NCI-H1092 (cell line): ENCODE measurements at regions not wholly inside any gene's neighbourhood (a gene's known extent, or its start where the extent isn't known, plus 50 kb on each side); places are given as distances from the start of the nearest gene placed in this dataset.
"Not testable (repeated sequence)": the region's sequence is repeated elsewhere in the genome, so short reads cannot be mapped to it uniquely, and the experiment has no call there.

ENCODE experiments used
- DNase-seq: peaks from one replicate; lab custom pipeline; 2025; lab: John Stamatoyannopoulos, UW

GRCh38 chrX:8105531-8105930, 65.5 kb downstream of the VCX2 start:
- DNase-seq: no peak

DNA sequence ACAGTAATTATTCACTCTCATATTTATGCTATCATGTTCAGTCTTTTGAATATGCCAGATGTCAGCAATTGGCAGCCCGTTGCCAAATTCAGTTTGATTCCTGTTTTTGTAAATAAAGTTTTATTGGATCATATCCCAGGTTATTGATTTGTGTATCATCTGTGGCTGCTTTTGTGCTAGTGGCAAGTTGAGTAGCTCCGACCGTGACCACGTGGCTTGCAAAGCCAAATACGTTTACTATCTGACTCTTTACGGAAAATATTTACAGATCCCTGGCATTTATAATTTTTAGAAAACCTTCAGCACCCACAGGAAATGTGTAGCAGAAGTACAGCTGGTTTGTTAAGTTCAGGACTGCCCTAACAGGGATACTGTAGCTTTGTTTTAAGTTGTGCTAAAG, 67.4 kb downstream of the VCX2 start:
- DNase-seq: peak; percentile 5

DNA sequence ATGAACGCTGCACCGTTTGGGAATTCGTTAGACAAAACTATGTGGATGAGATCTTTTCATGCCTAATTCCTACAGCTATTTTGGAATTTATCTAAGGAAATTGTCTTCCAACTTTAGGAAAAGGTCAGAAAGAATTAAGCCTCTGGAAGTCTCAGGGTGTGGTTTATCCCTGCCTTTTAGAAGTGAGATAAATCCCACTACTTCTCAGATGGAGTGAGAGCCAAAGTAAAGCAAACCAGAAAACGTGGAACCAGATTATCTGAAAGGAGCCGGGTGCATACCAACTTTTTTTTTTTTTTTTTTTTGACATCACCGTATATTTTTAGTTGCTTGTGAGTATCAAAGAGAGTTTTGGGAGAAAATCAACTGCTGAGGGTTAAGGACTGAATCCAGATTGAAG, 79.6 kb downstream of the VCX2 start:
- DNase-seq: no peak

DNA sequence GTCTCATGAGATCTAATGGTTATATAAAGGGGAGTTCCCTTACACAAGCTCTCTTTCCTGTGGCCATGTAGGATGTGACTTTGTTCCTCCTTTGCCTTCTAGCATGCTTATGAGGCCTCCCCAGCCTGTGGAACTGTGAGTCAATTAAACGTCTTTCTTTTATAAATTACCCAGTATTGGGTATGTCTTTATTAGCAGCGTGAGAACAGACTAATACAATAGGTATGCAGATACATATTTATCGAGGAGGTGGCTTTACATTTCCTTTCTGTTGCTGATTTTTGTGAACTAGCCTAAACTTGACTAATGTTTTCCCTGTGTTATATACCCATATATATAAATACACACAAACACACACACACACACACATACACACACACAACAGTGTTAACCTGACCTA, 80.2 kb downstream of the VCX2 start:
- no peak for DNase-seq

GRCh38 chrX:8090482-8090881, 80.6 kb downstream of the VCX2 start:
- no peak for DNase-seq

DNA sequence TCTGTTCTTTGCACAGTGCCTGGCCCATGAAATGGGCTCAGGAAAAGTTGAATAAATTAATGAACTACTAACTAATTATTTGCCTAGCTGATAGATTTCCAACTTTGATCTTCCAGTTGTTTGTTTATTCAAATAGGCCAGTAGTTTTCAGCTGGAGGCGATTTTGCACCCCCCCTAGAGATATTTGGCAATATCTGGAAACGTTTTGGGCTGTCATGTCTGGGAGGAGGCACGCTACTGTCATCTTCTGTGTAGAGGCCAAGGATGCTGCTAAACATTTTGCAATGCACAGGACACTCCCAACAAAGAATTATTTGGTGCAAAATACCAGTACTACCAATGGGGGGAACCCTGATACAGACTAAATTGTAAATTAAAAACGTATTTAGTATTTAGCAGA, 81.9 kb downstream of the VCX2 start:
- DNase-seq: no peak

DNA sequence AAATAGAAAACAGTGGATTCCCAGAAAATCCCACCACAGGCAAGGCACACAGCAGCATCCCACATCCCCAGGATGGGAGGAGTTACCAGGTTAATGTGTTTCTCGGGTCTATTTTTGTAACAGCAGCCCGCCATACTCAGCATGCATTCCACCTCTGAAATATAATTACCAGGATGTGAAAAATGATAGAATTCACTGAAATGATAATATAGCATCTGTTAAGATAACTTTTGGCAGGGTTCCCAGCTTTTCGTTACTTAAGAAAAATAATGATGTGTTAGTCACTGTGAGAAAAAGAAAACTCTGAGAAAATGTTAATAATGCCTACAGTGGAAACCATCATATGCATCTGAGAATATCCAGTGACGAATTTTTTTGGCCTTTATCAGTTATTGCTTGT, 87.1 kb downstream of the VCX2 start:
- no peak for DNase-seq

- DNase-seq: no peak
Observed at GRCh38 chrX:8083286-8083685, 87.8 kb downstream of the VCX2 start.

- no peak for DNase-seq
Observed at GRCh38 chrX:8075636-8076035, 95.4 kb downstream of the VCX2 start.

DNA sequence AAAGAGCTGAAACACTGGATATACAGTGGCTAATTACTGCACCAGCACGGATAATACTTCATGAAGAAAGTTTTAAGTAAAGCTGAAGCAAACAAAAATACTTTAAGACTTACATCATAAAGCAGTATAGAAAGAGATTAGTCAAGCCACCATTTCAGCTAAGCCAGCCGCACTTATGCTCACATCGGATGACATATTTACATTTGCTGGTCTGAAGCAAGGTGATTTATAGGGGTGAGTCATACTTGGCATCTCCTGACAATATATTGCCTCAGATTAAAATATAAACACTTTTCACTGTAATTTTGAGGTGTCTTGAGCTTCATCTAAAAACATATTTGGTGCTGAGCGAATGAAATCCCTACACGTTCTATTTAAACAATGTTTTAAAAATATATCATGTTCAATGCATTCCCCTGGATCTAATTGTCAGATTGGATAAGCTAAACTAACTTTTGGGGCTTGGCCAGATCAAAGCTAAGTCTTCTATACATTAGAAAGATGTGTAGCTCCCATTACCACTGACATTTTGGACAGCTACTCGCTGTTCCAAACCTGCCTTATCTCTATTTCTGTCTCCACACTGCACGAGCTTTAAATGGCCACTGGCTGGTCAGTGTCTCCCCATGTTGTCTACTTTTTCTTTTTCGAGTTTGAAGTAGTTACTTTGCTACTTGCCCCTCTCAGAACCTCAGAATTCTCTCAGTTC, 103.2 kb downstream of the VCX2 start:
- no peak for DNase-seq

- no peak for DNase-seq
Observed at GRCh38 chrX:8052909-8053308, 118.2 kb downstream of the VCX2 start.

- peak; percentile 62 for DNase-seq
Observed at GRCh38 chrX:8049827-8050226, 121.2 kb downstream of the VCX2 start.

GRCh38 chrX:8048466-8048865, 121.3 kb upstream of the PNPLA4 start:
- no peak for DNase-seq

- no peak for DNase-seq
Observed at GRCh38 chrX:8044947-8045346, 117.7 kb upstream of the PNPLA4 start.

DNA sequence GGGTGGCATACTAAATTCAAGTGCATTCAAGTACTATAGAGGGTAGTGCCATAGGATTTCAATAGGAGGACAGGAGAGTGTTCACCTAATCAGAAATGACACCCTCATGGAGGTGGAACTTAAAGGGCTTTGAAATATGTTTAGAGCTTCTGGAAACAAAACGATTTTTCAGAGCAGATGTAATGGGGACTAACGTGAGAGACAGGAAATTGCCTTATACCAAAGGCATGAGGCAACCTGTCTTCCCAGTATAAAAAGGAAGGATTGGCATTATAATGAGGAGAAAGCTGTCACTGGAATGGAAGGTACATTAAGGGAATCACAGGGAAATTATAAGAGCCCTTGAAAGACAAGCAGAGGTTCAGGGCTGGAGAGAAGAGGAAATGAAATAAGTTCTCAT, 116.3 kb upstream of the PNPLA4 start:
- DNase-seq: no peak

DNA sequence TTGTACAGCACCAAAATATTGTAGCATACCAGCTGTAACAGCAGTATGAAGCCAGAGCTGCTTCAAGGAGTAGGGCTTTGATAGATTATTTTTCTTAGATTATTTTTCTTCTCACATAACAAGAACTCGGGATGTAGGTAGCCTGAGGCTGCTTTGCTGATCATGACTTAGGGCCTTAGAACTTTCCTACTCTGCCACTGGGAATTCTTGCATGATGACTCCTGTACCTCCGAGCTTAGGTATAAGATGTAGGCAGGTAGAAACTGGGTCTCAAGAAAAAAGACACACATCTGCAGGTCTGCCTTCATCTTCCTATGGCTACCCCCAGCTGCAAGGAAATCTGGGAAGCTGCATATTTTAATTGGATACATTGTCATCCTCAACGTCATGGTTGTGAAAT, 115.9 kb upstream of the PNPLA4 start:
- DNase-seq: no peak

GRCh38 chrX:8042304-8042703, 115.1 kb upstream of the PNPLA4 start:
- DNase-seq: no peak

- not testable (repeated sequence) for DNase-seq
Observed at GRCh38 chrX:8039711-8040110, 112.5 kb upstream of the PNPLA4 start.

DNA sequence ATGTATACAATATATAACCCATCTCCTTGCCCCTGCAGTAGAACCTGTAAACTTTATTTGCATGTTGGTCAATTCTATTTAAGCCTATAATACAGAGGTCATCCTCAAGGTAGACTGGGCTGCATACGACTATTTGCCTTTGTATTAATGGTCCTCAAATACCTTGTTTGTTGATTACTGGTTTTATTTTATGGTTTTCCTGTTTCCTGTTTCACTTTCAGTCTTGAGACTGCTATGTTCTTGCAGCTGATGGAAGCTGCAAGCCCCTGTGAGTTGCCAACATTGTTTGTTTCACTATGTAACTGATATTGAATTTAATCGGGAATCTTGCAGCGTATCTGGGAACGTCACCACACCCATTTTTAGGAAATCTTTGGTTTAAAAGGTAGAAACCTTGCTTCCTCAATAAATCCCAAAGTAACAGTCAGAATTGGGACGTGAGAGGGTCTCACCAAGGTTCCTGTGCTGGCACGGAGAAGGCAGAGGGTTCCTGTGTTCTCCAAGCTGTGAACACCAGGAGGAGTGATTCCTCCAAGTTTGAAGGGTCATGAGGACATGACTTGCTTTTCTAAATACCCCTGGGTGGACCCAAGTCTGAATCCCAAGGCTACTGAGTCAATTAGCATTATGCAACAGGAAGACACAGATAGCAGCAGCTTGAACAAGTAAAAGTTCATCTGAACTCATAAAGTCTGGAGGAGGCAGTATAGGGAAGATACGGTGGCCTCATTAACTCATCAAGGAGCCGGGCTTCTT, 110.6 kb upstream of the PNPLA4 start:
- DNase-seq: no peak

- DNase-seq: peak; percentile 36
Observed at GRCh38 chrX:8036914-8037313, 109.7 kb upstream of the PNPLA4 start.

DNA sequence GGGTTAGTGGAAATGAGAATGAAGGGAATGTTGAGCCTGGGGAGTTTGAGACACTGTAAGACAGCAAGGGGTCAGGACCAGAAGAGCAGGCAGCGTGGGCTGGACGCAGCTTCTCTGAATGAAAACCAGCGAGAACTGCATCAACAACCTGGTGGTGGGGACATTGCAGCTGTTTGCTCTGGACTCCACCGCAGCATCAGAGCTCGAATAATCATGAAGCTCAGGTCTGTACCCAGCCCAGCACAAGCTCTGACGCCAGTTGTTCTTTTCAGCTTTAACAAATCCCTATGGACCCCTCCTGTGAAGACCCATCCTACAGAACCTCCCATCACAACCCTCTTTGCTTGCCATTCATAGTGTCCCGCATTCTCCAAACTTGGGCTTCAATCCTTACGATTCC, 106.8 kb upstream of the PNPLA4 start:
- DNase-seq: no peak

GRCh38 chrX:8033175-8033574, 106.0 kb upstream of the PNPLA4 start:
- DNase-seq: no peak

GRCh38 chrX:8030361-8030760, 103.1 kb upstream of the PNPLA4 start:
- DNase-seq: no peak

DNA sequence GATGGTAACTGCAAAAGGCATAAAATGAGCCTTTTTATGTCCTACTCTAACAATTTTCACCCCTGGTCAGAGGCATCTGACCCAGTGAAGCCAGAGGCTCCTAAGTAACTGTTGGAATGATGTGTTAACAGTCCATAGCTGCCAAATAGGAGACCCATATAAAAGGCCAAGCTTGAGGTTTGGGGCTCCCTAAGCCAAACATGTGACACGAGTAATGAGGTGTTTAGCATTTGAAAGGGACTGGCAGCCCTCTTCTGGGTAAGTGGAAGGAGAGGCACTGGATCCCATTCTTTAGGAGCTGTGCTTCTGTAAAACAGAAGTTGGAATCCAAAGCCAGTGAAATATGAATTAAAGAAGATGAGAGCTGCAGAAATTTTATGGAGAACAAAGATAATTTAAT, 100.6 kb upstream of the PNPLA4 start:
- no peak for DNase-seq
